ENCODE measurements at regions not wholly inside any gene's neighbourhood (a gene's known extent, or its start where the extent isn't known, plus 50 kb on each side); places are given as distances from the start of the nearest gene placed in this dataset.
"Not testable (repeated sequence)": the region's sequence is repeated elsewhere in the genome, so short reads cannot be mapped to it uniquely, and the experiment has no call there.

DNA sequence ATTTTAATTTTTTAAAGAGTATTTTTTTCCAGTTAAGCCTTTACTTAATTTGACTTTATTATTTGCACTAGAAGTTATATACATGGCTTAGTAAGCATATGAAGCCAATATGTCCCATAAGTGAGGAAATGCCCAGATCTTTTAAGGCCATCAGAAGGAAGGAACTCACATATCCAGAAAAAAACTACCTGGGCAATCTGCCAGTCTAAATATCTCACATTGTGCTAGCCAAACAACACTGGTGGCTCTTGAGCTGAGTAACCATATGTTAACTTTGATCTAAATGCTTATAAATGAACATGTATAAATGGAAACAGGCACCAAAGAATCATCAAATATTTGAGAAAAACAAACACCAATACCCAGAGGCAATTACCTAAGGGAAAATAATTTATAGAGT is 138.6 kb upstream of the APOOL start:
- DNase-seq: no peak
- Histone ChIP-seq H3K36me3 (no peaks in the 10 kb centered on the region), H3K9me3 (no peaks in the 10 kb centered on the region), H3K27ac (no peak overlapping the region), H3K27me3 (ENCODE audit: low read depth) (no peaks in the 10 kb centered on the region), H3K4me1 (no peaks in the 10 kb centered on the region), H3K4me3 (no peak overlapping the region)
- TF ChIP-seq, protein P1, sequence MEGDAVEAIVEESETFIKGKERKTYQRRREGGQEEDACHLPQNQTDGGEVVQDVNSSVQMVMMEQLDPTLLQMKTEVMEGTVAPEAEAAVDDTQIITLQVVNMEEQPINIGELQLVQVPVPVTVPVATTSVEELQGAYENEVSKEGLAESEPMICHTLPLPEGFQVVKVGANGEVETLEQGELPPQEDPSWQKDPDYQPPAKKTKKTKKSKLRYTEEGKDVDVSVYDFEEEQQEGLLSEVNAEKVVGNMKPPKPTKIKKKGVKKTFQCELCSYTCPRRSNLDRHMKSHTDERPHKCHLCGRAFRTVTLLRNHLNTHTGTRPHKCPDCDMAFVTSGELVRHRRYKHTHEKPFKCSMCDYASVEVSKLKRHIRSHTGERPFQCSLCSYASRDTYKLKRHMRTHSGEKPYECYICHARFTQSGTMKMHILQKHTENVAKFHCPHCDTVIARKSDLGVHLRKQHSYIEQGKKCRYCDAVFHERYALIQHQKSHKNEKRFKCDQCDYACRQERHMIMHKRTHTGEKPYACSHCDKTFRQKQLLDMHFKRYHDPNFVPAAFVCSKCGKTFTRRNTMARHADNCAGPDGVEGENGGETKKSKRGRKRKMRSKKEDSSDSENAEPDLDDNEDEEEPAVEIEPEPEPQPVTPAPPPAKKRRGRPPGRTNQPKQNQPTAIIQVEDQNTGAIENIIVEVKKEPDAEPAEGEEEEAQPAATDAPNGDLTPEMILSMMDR (IDR thresholded peaks at IDR 0.05): no peak
- intact Hi-C loops (cut with DNase I): no loop called here
- no peak for ATAC-seq

DNA sequence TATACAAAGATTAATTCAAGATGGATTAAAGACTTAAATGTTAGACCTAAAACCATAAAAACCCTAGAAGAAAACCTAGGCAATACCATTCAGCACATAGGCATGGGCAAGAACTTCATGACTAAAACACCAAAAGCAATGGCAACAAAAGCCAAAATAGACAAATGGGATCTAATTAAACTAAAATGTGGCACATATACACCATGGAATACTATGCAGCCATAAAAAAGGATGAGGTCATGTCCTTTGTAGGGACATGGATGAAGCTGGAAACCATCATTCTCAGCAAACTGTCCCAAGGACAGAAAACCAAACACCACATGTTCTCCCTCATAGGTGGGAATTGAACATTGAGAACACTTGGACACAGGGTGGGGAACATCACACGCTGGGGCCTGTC is 133.4 kb upstream of the APOOL start:
- H3K9me3 ChIP-seq; H3K36me3 ChIP-seq; ATAC-seq; H3K27ac ChIP-seq; H3K27me3 ChIP-seq (ENCODE audit: low read depth); H3K4me1 ChIP-seq; intact Hi-C loops (cut with DNase I); H3K4me3 ChIP-seq; DNase-seq: not testable (repeated sequence)

DNA sequence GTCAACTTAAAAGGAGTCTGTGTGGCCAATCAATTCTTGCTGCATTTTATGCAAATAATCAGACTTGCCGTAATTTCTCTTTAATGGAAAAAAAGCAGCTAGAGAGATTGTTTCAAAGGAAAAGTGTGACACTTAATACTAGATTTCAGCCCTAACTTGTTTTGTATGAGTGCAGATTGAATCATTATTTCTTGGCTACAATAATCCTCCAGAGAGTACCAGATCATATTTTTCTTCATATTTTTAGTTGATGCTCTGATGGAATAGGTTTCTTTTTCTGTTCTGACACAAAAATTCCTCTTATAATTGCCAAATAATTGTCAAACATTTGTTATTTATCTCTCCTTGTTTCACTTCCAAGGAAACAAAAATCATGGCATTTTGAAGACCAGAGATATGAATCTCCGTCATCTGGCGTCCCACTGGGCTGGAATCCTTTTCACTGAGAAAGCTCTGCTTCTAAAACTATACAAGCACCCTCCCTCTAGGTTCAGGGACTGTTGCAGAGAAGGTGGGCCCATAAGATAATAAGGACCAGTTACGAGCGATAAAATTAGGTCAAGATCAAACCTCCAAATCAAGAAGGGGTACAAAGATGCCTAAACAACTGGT is 131.4 kb upstream of the APOOL start:
- H3K36me3 ChIP-seq; H3K4me1 ChIP-seq; H3K9me3 ChIP-seq; ATAC-seq; H3K27ac ChIP-seq; DNase-seq; H3K4me3 ChIP-seq; intact Hi-C loops (cut with DNase I); H3K27me3 ChIP-seq (ENCODE audit: low read depth): not testable (repeated sequence)

DNA sequence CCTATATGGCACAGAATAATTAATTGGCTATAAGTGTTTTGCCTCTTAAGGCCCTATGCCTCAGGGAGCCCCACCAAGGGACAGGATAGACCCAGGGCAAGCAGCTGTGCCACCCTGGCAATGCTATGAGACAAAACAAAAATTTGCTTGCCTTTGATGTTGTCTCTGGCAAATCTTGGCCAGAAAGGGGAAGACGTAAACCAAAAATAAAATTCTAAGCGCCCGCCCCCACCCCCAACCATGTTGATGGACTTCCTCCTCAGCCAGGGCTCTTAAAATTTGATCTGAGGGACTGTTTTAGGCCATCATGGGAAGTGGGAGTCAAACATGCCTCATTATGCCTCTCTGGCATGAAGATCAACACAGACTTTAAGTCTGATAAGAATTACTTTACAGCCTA is 130.5 kb upstream of the APOOL start:
- Histone ChIP-seq H3K4me1 (no peaks in the 10 kb centered on the region), H3K36me3 (no peaks in the 10 kb centered on the region), H3K27ac (no peak overlapping the region), H3K9me3 (no peaks in the 10 kb centered on the region), H3K4me3 (no peak overlapping the region), H3K27me3 (ENCODE audit: low read depth) (no peaks in the 10 kb centered on the region)
- intact Hi-C loops (cut with DNase I): no loop called here
- ATAC-seq: no peak
- no peak for DNase-seq
- TF ChIP-seq, protein P1 (IDR thresholded peaks at IDR 0.05): no peak

DNA sequence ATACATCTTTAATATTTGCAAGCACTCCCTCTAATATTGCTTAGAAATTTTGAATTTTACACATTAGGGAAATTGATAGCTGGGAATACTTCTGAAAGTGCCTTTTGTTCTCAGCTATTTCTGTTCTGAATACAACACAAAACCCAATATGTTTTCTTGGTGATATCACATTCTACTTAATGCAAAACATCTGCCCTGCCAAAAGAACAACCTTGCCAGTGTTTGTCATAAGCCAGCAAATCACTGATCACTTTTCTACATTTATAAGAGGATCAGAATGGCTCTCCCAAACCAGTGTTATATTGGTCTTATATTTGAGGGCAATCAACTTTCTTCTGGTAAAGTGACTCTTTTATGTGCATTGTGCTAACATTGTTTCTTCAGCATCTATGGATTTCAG is 126.8 kb upstream of the APOOL start:
- no peaks in the 10 kb centered on the region for H3K9me3 ChIP-seq
- H3K27me3 ChIP-seq (ENCODE audit: low read depth): no peaks in the 10 kb centered on the region
- H3K36me3 ChIP-seq: no peaks in the 10 kb centered on the region
- DNase-seq (no peak), ATAC-seq (no peak)
- no peak overlapping the region for H3K4me3 ChIP-seq
- intact Hi-C loops (cut with DNase I): no loop called here
- H3K27ac ChIP-seq: no peak overlapping the region
- H3K4me1 ChIP-seq: no peaks in the 10 kb centered on the region
- TF ChIP-seq, protein P1 (IDR thresholded peaks at IDR 0.05): no peak

DNA sequence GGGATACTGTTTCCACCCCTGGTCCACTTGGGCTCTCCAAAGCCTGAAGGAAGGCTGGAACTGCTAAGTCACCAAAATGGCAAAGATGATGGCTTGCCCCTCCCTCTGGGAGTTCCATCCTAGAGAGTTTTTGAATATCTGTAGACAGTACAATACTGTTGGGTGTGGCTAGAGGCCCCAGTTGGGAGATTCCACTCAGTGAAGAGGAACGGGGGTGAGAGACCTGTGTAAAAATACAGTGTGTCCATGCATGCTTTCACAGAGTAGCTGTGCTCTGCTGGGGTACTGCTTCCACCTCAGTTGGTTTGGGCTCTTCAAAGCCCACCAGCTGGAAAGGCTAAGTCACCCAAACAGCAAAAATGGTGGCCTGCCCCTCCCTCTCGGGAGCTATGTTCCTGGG is 109.8 kb upstream of the APOOL start:
- H3K27me3 ChIP-seq (ENCODE audit: low read depth): no peaks in the 10 kb centered on the region
- TF ChIP-seq, protein P1 (IDR thresholded peaks at IDR 0.05): no peak
- no peaks in the 10 kb centered on the region for H3K36me3 ChIP-seq
- H3K9me3 ChIP-seq: no peaks in the 10 kb centered on the region
- intact Hi-C loops (cut with DNase I): no loop called here
- no peak overlapping the region for H3K4me3 ChIP-seq
- no peaks in the 10 kb centered on the region for H3K4me1 ChIP-seq
- ATAC-seq: no peak
- no peak overlapping the region for H3K27ac ChIP-seq
- DNase-seq: no peak

Measured in lower lobe of right lung (tissue), 2 donors.